HG03066 (cell line): ENCODE measurements at regions not wholly inside any gene's neighbourhood (a gene's known extent, or its start where the extent isn't known, plus 50 kb on each side); places are given as distances from the start of the nearest gene placed in this dataset.
A peak's percentile ranks its signal among the peaks of the same experiment; 100 is the strongest.
"Not testable (repeated sequence)": the region's sequence is repeated elsewhere in the genome, so short reads cannot be mapped to it uniquely, and the experiment has no call there.

Experiments
- ATAC-seq: cut with Tn5 transposase; IDR thresholded peaks from one replicate; pipeline ENCODE4 v1.9.1; 2021; ENCODE audit warnings: low read depth; ENCODE audit not compliant: unreplicated experiment

DNA sequence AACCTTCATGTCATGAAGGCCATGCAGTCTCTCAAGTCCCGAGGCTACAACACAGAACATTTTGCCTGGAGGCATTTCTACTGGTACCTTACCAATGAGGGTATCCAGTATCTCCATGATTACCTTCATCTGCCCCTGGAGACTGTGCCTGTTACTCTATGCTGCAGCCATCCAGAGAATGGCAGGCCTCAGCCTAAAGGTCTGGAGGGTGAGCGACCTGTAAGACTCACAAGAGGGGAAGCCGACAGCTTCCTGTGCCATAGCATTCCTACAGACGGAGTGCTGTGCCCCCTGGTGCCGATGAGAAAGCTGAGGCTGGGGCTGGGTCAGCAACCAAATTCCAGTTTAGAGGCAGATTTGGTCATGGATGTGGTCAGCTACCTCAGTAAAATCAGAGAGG, 51.3 kb upstream of the CADPS start:
- ATAC-seq, result no peak

DNA sequence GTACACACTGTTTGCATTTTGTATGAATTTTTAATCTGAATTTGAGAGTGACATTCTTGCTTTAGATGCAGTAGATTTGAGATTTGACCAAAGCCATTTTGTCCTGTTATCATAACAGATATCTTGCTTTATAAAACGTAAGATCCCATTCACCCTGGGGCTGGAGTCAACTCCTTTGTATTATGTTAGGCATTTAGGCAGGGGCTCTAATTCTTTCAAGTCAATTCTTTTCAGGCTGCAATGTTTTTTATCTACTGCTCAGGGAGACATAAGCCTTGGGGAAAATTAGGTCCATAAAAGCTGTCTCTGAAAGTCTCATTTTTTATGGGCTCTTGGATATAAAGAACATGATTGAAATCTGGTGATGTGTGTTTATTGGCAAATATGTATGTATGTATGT, 53.0 kb upstream of the CADPS start:
- no peak for ATAC-seq

DNA sequence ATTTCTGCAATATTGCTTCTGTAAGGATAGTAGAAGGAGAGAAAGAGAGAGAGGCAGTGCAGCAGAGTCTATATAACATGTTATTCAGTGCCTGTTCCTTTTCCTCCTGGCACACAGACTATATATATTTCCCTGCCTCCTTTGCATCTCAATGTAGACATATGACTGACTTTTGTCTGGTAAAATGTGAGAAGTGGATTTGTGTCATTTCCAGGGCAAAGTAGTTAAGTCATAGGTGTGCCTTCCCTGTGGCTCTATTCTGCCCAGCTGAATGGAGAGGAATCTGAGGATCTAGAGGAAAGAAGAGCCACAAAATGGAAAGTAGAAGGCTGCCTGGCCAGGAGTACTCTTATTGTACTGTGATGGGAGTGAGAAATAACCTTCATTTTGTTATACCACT, 54.6 kb upstream of the CADPS start:
- ATAC-seq, result no peak

DNA sequence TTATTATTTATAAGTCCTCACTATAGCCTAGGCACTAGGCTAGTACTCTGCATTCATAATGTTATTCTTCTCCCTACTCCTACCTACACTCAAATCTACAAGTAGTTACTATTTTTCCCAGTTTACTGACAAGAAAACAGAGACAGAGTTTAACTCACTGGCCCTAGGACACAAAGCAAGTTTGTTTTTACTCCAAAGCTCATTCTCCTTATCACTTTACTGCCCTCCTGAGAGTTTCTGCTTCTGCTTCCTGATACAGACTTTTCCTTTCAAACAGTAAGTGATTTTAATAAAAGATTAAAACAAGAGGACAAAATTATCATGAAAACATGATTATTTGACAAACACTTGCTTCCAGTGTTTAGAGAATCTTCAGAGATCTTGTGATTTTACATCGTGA, 60.6 kb upstream of the CADPS start:
- no peak for ATAC-seq

DNA sequence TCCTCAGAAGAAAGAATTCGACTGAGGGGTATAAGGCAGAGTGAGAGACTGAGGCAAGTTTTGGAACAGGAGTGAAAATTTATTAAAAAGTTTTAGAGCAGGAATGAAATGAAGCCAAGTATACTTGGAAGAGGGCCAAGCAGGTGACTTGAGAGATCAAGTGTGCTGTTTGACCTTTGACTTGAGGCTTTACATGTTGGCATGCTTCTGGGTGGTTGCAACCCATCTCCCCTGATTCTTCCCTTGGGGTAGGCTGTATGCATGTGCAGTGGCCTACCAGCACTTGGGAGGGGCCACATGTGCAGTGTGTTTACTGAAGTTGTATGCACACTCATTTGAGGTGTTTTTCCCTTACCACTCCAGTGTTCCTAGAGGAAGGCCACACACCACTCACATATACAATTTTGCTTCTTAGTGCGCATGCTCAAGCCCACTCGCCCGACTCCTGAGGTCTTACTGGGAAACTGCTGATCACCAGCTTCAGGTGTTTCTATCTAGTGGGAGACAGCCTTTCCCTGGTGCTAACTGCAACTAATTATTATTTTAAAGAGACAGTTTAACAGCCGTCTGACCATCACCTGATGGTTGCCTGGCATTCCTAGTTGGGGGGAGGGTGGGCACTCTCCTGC, 61.5 kb upstream of the CADPS start:
- no peak for ATAC-seq

DNA sequence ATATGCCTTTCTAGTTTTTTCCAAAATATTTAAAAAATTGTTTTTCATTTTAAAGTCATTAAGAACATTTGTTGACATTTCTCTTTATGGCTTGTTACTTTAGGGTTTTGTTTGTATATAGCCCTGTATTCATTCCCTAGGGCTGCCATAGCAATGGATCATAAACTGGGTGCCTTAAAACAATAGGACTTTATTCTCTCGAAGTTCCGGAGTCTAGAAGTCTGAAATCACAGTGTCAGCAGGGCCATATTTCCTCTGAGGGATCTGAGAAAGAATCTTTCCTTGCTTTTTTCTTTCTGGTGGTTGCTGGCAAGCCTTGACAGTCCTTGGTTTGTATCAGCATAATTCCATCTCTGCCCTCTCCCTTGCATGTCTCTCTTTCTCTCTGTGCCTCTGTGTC, 63.4 kb upstream of the CADPS start:
- ATAC-seq, result no peak

DNA sequence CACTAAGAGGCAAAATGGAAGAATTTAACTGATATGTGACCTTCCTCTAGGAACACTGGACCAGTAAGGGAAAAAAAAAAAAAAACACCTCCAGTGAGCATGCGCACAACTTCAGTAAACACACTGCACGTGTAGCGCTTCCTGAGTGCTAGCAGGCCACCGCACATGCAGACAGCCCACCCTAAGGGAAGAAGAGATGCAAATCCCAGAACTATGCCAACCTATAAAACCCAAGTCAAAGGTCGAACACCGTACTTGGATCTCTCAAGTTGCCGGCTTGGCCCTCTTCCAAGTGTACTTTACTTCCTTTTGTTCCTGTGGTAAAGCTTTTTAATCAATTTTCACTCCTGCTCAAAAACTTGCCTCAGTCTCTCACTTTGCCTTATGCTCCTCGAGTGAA, 64.5 kb upstream of the CADPS start:
- ATAC-seq, result no peak

DNA sequence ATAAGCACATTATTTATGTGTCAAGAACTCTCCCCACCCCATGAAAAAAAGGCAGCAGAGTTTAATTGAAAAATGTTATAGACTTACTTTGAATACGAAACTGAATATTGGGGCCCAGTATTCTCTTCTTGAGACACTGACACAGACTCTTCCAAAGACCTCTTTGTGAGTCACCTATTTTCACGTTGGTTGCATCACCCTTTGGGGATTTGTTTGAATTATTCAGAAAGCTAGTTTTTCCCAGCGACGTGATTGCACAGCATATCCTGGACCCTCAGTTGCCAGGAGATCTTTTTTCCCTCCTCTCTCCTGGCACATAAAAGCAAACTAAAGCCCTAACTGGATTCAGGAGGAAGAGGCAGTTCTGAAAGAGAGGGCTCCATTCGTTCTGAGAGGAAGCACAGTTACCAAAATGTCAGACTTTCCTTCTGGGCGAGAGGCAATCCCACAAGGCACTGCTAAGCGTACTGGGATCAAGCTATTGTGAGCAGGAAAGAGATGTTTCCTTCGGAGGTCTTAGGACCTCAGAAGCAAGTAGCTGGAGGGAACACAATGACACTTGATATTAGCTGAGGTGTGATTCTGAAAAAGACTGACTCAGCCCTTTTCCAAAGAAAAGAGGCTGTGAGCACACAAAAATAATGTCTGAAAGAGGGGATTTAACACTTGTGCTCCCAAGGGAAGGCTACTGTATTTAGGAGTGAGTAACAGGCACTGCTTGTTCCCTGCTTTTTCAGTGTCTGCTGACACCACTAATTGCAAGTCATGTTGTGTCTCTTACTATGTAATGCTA, 65.8 kb upstream of the CADPS start:
- no peak for ATAC-seq

DNA sequence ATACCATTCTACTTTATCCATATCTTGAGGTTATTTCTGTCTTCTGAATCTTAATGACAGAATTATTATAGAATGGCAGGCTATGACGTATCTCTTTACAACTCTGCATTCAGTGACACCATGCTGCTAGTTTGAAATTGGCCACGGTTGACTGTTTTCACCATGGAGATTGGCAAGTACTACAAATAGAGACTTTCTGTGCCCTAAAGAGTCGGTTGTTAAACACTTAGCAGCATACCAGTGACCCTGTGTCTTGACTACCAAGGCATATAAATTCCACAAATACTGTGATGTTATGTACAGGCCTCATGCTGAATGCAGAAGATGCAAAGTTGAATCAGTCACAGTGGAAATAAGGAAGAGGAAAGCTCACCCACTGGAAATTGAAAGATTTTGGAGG, 67.0 kb upstream of the CADPS start:
- ATAC-seq, result no peak

DNA sequence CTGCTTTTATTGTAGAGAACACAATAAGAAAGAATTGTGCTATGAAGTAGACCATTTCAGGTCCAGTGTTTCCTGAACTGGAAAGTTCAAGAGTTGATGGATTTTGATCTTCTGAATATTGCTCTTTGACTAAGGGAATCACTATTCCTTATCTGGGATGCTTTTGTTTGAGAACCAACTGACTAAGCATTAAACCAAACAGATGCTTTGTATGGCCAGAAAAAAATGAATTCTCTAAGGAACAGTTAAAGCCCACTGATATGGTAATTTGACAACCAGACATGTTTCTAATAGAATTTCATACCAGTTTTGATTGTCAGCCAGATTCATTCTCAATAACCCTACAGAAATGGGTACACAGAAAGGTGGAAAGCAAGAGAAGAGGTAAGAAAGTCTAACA, 67.5 kb upstream of the CADPS start:
- no peak for ATAC-seq

DNA sequence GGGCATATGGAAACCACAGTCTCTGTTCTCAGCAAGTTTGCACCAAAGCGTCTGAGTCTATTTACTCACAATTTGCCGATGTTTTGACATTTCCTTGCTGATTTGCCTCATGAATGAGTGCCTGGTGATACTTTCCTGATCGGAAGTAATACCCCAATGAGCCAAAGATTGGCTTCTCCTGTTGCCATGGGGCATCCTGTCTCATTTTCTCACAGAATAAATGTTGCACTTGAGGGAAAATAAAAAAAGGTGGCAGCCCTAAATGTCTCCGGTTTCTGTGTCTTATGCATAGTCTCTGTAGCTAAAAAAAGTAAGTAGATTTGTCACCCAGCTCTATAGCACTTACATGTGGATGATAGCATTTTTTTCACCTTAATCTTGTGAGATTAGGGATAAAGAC, 73.7 kb upstream of the CADPS start:
- no peak for ATAC-seq

DNA sequence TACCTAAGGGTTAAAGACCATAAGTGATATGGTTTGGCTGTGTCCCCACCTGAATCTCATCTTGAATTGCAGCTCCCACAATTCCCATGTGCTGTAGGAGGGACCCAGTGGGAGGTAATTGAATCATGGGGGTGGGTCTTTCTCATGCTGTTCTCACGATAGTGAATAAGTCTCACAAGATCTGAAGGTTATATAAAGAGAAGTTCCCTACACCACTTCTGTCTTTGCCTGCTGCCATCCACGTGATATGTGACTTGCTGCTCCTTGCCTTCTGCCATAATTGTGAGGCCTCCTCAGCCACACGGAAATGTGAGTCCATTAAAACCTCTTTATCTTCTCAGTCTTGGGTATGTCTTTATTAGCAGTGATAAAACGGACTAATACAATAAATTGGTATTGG, 75.0 kb upstream of the CADPS start:
- no peak for ATAC-seq

DNA sequence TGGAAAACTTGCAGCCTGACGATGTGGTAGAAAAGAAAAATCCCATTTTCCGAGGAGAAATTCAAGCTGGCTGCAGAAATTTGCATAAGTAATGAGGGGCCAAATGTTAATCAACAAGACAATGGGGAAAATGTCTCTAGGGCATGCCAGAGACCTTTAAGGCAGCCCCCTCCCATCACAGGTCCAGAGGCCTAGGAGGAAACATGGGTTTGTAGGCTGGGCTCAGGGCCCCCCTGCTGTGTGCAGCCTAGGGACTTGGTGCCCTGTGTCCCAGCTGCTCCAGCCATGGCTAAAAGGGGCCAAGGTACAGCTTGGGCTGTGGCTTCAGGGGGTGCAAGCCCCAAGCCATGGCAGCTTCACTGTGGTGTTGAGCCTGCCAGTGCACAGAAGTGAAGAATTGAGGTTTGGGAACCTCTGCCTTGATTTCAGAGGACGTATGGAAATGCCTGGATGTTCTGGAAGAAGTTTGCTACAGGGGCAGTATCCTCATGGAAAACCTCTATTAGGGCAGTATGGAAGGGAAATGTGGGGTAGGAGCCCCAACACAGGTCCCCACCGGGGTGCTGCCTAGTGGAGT, 75.9 kb upstream of the CADPS start:
- no peak for ATAC-seq

DNA sequence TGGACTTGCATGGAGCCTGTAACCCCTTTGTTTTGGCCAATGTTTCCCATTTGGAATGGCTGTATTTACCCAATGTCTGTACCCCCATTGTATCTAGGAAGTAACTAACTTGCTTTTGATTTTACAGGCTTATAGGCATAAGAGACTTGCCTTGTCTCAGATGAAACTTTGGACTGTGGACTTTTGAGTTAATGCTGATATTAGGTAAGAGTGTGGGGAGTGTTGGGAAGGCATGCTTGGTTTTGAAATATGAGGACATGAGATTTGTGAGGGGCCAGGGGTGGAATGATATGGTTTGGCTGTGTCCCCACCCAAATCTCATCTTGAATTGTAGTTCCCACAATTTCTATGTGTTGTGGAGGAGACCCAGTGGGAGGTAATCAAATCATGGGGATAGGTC, 76.7 kb upstream of the CADPS start:
- ATAC-seq, result not testable (repeated sequence)

DNA sequence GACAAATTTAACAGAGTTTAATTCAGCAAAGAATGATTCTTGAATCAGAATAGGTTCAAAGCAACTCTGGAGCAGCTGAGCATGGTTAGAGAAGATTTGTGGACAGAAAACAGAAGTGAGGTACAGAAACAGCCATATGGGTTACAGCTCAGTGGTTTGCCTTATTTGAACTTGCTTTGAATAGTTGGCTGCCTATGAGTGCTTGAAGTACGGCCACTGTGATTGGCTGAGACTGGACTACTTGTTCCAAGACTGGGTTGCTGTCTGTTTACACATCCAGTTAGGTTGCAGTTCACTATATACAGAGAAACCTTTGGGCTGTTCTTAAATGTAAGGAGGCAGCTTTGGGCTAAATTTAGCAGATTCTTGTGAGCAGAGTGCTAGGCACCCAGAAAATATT, 79.4 kb upstream of the CADPS start:
- ATAC-seq, result peak; percentile 84

DNA sequence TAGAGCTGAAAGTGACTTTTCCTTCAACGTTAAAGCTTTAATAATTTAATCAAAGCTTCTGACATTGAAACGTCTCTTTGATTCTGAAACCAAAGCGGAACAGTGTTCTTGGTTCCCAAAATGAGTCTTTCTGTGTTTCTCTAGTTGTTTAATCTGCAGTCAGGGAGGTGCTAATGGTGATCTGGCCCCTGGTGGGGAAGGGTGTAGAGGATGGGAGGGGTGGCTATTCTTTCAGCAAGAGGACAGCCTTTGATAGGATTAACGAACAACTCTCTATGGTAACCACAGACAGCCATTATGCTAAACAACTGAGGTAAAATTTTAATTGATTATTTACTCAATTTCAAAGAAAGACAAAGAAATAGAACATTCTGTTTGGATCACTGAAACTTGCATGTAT, 79.9 kb upstream of the CADPS start:
- ATAC-seq, result no peak

DNA sequence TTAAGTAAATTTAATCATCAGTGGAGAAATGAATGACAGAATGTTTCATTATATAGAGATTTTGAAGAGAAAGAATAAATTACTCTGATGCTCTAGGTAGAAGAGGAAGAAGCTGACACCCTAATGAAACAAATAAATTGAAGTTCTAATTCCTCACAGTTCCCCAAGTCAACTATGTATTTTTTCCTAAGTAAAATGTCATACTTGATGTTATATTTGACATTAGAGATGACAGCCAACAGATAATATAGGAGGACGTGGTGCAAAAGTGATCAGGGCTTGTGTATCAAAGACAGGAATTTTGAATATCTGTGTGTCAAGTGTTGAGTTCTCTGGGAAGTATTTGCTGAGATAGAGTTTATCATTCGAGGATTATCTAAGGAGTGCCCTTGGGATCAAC, 81.2 kb upstream of the CADPS start:
- no peak for ATAC-seq

DNA sequence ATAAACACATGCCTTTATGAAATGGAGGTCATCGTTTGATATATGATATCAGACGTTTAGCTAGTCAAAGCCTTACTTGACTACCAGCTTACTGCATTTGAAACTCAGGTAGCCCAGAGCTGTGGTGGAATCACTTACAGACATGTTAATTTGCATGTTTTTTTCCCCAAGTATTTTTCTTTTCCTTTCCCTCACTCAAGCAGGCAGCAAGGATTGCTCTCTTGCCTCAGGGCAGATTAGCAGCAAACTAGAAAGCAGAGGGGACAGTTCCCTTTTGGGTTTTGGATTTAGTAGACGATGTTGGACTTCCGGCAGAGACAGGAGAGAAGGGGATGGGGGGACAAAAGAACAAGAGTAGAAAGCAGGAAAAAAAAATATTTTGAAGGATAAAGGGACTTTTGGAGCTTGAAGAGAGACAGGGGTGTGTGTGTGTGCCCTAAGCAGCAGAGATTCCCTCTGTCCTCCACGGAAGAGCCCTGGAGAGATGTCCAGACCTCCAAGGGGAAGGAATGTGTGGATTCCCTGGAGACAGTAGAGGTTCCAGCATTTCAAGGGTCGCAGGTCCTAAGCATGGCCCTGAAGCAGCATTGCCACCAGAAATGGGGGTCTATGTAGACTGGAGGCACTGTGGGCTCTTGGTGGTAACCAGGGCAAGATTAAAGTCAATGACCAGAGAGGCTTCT, 86.8 kb upstream of the CADPS start:
- ATAC-seq, result no peak

DNA sequence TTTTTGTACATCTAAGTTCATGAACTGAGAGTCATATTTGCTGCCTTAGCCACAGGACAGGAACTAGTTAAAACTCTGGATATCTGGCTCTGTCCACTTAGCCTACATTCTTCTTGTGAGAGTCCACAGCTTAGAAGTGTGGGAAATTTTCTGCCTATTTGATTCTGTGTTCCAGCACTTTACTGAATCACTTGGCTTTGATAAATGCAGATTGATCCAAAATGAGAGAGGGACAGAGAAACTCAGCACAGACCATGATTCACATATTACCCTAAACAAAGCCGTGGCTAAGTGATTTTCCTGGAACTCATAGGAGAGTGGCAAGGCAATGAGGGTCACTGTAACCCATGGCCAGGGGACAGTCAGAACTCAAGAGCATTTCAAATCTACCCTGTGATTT, 87.5 kb upstream of the CADPS start:
- no peak for ATAC-seq

DNA sequence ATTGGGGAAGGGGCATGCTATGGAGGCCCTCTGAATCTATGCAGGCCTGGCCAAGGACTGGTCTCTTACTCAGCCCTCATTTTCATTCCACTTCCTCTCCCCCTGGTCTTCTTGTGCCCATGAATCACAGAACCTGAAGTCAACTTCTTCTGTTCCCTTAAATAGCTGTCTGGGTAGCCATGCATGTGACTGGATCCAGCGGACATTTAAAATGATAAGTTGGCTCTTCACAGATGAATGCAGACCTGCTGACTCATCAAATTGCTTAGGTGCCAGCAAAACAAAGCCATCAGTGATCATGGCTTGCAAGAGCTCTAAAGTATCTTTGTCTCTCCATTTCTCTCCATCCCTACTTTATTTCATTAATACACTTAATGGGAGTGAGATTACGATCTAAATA, 90.1 kb upstream of the CADPS start:
- no peak for ATAC-seq

DNA sequence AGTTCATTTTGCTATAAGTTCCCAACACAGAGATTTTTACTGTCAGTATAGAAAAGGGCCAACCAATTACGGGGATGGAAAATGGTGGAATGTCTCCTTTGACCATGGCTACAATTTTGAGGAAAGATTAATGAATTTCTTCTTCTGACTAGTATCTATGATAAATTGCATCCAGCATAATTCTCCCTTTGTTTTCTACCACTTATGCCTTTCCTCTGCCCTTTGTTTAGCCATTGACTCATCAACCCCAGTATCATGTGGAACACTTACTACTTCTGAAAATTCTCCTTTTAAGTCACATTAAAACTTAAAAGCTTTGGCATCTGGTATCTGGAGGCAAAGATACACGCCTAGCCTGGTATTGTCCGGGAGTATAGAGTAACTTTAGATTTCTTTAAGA, 92.9 kb upstream of the CADPS start:
- ATAC-seq, result no peak

DNA sequence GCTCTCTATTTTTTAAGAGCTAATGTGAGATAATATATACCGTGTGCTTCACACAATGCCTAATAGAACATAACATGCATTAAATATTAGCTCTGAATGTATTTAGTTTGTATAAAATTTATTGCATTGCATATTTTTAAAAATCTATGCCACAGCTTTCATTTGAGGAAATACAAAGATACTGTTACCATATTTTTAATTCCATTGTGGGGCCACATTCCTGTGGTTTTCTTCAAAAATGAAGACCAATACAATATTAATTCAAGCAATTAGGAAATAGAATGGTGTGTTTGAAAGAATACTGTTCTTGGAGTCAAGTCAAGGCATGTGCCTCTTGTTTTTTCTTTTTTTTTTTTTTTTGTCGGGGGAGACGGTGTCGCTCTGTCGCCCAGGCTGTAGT, 95.4 kb upstream of the CADPS start:
- ATAC-seq, result no peak
